H1 (cell line): ENCODE measurements at regions not wholly inside any gene's neighbourhood (a gene's known extent, or its start where the extent isn't known, plus 50 kb on each side); places are given as distances from the start of the nearest gene placed in this dataset.
A peak's percentile ranks its signal among the peaks of the same experiment; 100 is the strongest.

Experiments used
- CTCF ChIA-PET: fragments of 300-600 bp; sonication (Branson Sonifier 250); formaldehyde crosslinking; loops from one replicate; lab custom pipeline; 2021; ENCODE audit not compliant: partially characterized antibody; lab: Charles Lee
- POLR2A ChIA-PET: fragments of 300-600 bp; sonication (Branson Sonifier 250); formaldehyde crosslinking; loops from one replicate; lab custom pipeline; 2021; ENCODE audit warnings: inconsistent platforms; ENCODE audit not compliant: partially characterized antibody; lab: Charles Lee
- DNase-seq, 2 experiments: peaks; one replicate each; pipeline versions ENCODE4 v3.0.0 to v3.0.0-alpha.2; 2010 to 2022; ENCODE audit warnings: low spot score in 2 of 2, low read depth in 1 of 2, mixed read lengths in 1 of 2
- FAIRE-seq: peaks from 2 replicates; lab custom pipeline; 2011; peaks lifted over from hg19 to GRCh38; lab: Jason Lieb, UNC
- H2AFZ ChIP-seq: 2 replicates; pipeline ENCODE4 v1.8.1; 2012; ENCODE audit warnings: low read length, inconsistent platforms
- H2AK5ac ChIP-seq: 2 replicates; pipeline ENCODE4 v1.6.1; 2013; ENCODE audit warnings: low read depth, low read length
- H2BK120ac ChIP-seq: replicated peaks from 2 replicates; pipeline ENCODE3; 2013; ENCODE audit warnings: low read depth, low read length, inconsistent platforms
- H2BK12ac ChIP-seq: 2 replicates; pipeline ENCODE4 v1.6.1; 2013; ENCODE audit warnings: low read depth, low read length
- H2BK15ac ChIP-seq: 2 replicates; pipeline ENCODE4 v1.6.1; 2013; ENCODE audit warnings: low read length
- H2BK20ac ChIP-seq: 2 replicates; pipeline ENCODE4 v1.6.1; 2013; ENCODE audit warnings: low read length
- H2BK5ac ChIP-seq: 2 replicates; pipeline ENCODE4 v1.6.1; 2013; ENCODE audit warnings: low read depth, low read length
- H3K14ac ChIP-seq: 2 replicates; pipeline ENCODE4 v1.6.1; 2013; ENCODE audit warnings: inconsistent platforms; ENCODE audit not compliant: insufficient read length
- H3K18ac ChIP-seq: 2 replicates; pipeline ENCODE4 v1.6.1; 2013; ENCODE audit warnings: low read length; ENCODE audit errors: extremely low read depth
- H3K23ac ChIP-seq: 2 replicates; pipeline ENCODE4 v1.6.1; 2013; ENCODE audit warnings: inconsistent platforms; ENCODE audit not compliant: insufficient read length
- H3K23me2 ChIP-seq: 2 replicates; pipeline ENCODE4 v1.6.1; 2013; ENCODE audit warnings: low read depth, low read length
- H3K27ac ChIP-seq: 2 replicates; pipeline ENCODE4 v1.6.1; 2011; ENCODE audit warnings: low read depth, low read length, inconsistent platforms
- H3K27me3 ChIP-seq, 4 experiments: replicated peaks in 1 of 4; 1 replicate in 1 of 4; 2 replicates in 3 of 4; pipeline versions ENCODE4 v1.6.1 to v1.8.1; 2011 to 2013; ENCODE audit warnings: low read length in 3 of 4, mild to moderate bottlenecking in 3 of 4, inconsistent platforms in 2 of 4, mixed read lengths in 2 of 4, moderate library complexity in 1 of 4; ENCODE audit not compliant: control insufficient read depth in 3 of 4, insufficient read depth in 3 of 4; ENCODE audit errors: extremely low read depth in 1 of 4
- H3K36me3 ChIP-seq, 4 experiments: 2 replicates each; pipeline versions ENCODE4 v1.6.1 to v1.8.1; 2011 to 2013; ENCODE audit warnings: mild to moderate bottlenecking in 4 of 4, low read length in 3 of 4, moderate library complexity in 2 of 4, control low read depth in 1 of 4, inconsistent platforms in 1 of 4; ENCODE audit not compliant: insufficient read depth in 4 of 4, control insufficient read depth in 2 of 4
- H3K4ac ChIP-seq: replicated peaks from 2 replicates; pipeline ENCODE3; 2013; ENCODE audit warnings: low read length, low read depth, mixed read lengths, inconsistent platforms; ENCODE audit not compliant: insufficient read length
- H3K4me1 ChIP-seq, 4 experiments: replicated peaks in 1 of 4; 1 replicate in 1 of 4; 2 replicates in 3 of 4; pipeline versions ENCODE4 v1.6.1 to v1.8.1; 2011 to 2013; ENCODE audit warnings: low read length in 3 of 4, inconsistent platforms in 2 of 4, mixed read lengths in 1 of 4; ENCODE audit not compliant: insufficient read depth in 4 of 4, control insufficient read depth in 3 of 4
- H3K4me2 ChIP-seq, 2 experiments: 2 replicates each; pipeline versions ENCODE4 v1.6.1 to v1.8.1; 2011 to 2013; ENCODE audit warnings: low read depth in 2 of 2, low read length in 2 of 2, control low read depth in 1 of 2, inconsistent platforms in 1 of 2, mild to moderate bottlenecking in 1 of 2; ENCODE audit not compliant: insufficient read depth in 1 of 2
- H3K4me3 ChIP-seq, 4 experiments: fragments of 200-600, 300-600 bp in 1 of 4; sonication (generic), shearing (Covaris generic), sonication (Bioruptor Twin) in 1 of 4; 2 replicates each; pipeline versions ENCODE4 v1.5.1 to v1.8.1; 2011 to 2016; ENCODE audit warnings: low read length in 4 of 4, low read depth in 3 of 4, control low read depth in 2 of 4, inconsistent platforms in 2 of 4, mild to moderate bottlenecking in 2 of 4, mixed read lengths in 1 of 4, moderate library complexity in 1 of 4; ENCODE audit not compliant: insufficient read depth in 2 of 4; ENCODE audit errors: extremely low read depth in 1 of 4
- H3K56ac ChIP-seq: replicated peaks from 2 replicates; pipeline ENCODE3; 2013; ENCODE audit warnings: low read depth, mild to moderate bottlenecking, mixed read lengths, low read length, inconsistent platforms; ENCODE audit not compliant: insufficient read length
- H3K79me1 ChIP-seq: 2 replicates; pipeline ENCODE4 v1.6.1; 2013; ENCODE audit warnings: low read depth, low read length, control low read depth
- H3K79me2 ChIP-seq, 2 experiments: 2 replicates each; pipeline versions ENCODE4 v1.6.1 to v1.8.1; 2012 to 2013; ENCODE audit warnings: low read length in 2 of 2, mild to moderate bottlenecking in 2 of 2, inconsistent platforms in 1 of 2; ENCODE audit not compliant: insufficient read depth in 2 of 2, control insufficient read depth in 1 of 2
- H3K9ac ChIP-seq, 4 experiments: replicated peaks in 1 of 4; 1 replicate in 1 of 4; 2 replicates in 3 of 4; pipeline versions ENCODE4 v1.6.1 to v1.8.1; 2011 to 2013; ENCODE audit warnings: low read depth in 3 of 4, low read length in 3 of 4, control low read depth in 2 of 4, mild to moderate bottlenecking in 2 of 4, moderate library complexity in 2 of 4, inconsistent platforms in 1 of 4; ENCODE audit errors: extremely low read depth in 1 of 4
- H3K9me3 ChIP-seq, 2 experiments: 2 replicates each; pipeline versions ENCODE4 v1.6.1 to v1.8.1; 2012 to 2013; ENCODE audit warnings: mild to moderate bottlenecking in 2 of 2, moderate library complexity in 2 of 2, control low read depth in 1 of 2, inconsistent platforms in 1 of 2, low read depth in 1 of 2, low read length in 1 of 2, mixed read lengths in 1 of 2; ENCODE audit not compliant: insufficient read depth in 2 of 2
- H4K20me1 ChIP-seq, 2 experiments: replicated peaks in 1 of 2; 2 replicates each; pipeline versions ENCODE3 to v1.8.1; 2011 to 2013; ENCODE audit warnings: inconsistent platforms in 2 of 2, low read length in 2 of 2, mild to moderate bottlenecking in 1 of 2; ENCODE audit not compliant: insufficient read depth in 2 of 2, control insufficient read depth in 1 of 2
- H4K5ac ChIP-seq: 2 replicates; pipeline ENCODE4 v1.6.1; 2013; ENCODE audit warnings: low read length, low read depth, mixed read lengths, inconsistent platforms; ENCODE audit not compliant: insufficient read length
- H4K8ac ChIP-seq: 2 replicates; pipeline ENCODE4 v1.8.0; 2013; ENCODE audit warnings: mild to moderate bottlenecking, moderate library complexity, low read length, inconsistent platforms; ENCODE audit not compliant: insufficient read depth; ENCODE audit errors: extremely low read depth
- H4K91ac ChIP-seq: replicated peaks from 2 replicates; pipeline ENCODE3; 2013; ENCODE audit warnings: low read length, mixed read lengths, inconsistent platforms; ENCODE audit not compliant: insufficient read length
- CBX5 ChIP-seq: fragments of 300-800, 300-1000 bp; sonication (generic); IDR thresholded peaks from 2 replicates; pipeline ENCODE4 v1.7.1; 2016; ENCODE audit warnings: antibody characterized with exemption, low read length, low read depth
- WGBS, 2 experiments: shearing (Covaris generic) in 1 of 2; methylation state at CpG; one replicate each; pipeline versions ENCODE4 v1.1.6 to v1.1.7; 2013 to 2015; ENCODE audit warnings: low lambda C conversion rate in 2 of 2, mixed read lengths in 2 of 2, inconsistent platforms in 1 of 2, low coverage in 1 of 2, missing lambda C conversion rate in 1 of 2; ENCODE audit not compliant: insufficient replicate concordance in 2 of 2, insufficient coverage in 1 of 2, insufficient read length in 1 of 2; ENCODE audit errors: extremely low coverage in 1 of 2, missing lambda C conversion rate in 1 of 2; 5-methylcytosine and 5-hydroxymethylcytosine counted together

DNA sequence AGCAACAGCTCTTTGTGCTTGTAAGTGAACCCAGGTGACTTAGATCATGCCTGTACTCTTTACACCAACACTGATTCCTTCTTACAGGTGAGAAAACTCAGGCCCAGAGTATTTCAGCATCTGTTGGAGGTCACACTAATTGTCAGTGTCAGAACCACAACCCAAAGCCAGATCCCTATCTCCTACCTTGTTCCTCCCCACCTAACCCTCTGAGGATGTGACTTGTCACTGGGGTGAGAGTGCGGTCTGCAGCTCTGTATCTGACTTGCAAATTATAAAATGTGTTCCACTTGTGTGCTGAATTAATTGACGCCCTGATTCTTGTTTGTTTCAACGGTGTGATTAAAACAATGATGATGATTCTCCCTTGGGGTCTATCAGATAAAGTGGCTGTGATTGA, 232.5 kb upstream of the KCNG1 start:
- no peak overlapping the region for H2AFZ ChIP-seq
- 87% methylated on average over 3 of the region's 3 CpGs; no CpG with 5 or more reads in 1 of the 2 experiments for WGBS, 2 experiments
- H3K14ac ChIP-seq: no peak overlapping the region
- peaks cover 0 to 15% (median 6%) of the 10 kb centered on the region in 4 experiments; a peak in 2 of 7 replicates for H3K4me1 ChIP-seq
- H4K20me1 ChIP-seq: no peaks in the 10 kb centered on the region
- no peak overlapping the region for H3K27ac ChIP-seq
- no peaks in the 10 kb centered on the region for H3K79me2 ChIP-seq
- CTCF ChIA-PET: interaction anchor here (0.5 to 1.4 kb wide), 4 partner anchors 11 to 51 kb away, joined by 3 read pairs; no protein-coding TSS in a partner anchor
- H3K4ac ChIP-seq: no peak overlapping the region
- H3K9me3 ChIP-seq: peaks cover 5 to 9% of the 10 kb centered on the region in 2 experiments; a peak in 3 of 4 replicates
- no peak overlapping the region for H3K4me2 ChIP-seq
- FAIRE-seq (no peak), DNase-seq (no peak)
- H3K27me3 ChIP-seq: no peaks in the 10 kb centered on the region
- H4K5ac ChIP-seq: no peak overlapping the region
- POLR2A ChIA-PET: interaction anchor here (0.7 kb wide), 1 partner anchor 262 kb away, joined by 3 read pairs; no protein-coding TSS in a partner anchor
- H3K18ac ChIP-seq: no peak overlapping the region
- H2BK120ac ChIP-seq: no peak overlapping the region
- no peak overlapping the region for H2BK5ac ChIP-seq
- no peak overlapping the region for H3K4me3 ChIP-seq
- no peaks in the 10 kb centered on the region for H3K23me2 ChIP-seq
- H3K9ac ChIP-seq: no peak overlapping the region
- no peaks in the 10 kb centered on the region for H3K79me1 ChIP-seq
- H3K23ac ChIP-seq: no peak overlapping the region
- H4K8ac ChIP-seq: no peak overlapping the region
- no peak overlapping the region for H4K91ac ChIP-seq
- H3K56ac ChIP-seq: no peak overlapping the region
- no peaks in the 10 kb centered on the region for H3K36me3 ChIP-seq
- H2BK20ac ChIP-seq: no peak overlapping the region
- no peak overlapping the region for H2BK12ac ChIP-seq
- H2AK5ac ChIP-seq: 0 out of 2 replicates have a peak overlapping the region, but pooled peaks have one; percentile 39
- no peak overlapping the region for H2BK15ac ChIP-seq
- no peak for TF ChIP-seq CBX5
